ENCODE measurements at regions not wholly inside any gene's neighbourhood (a gene's known extent, or its start where the extent isn't known, plus 50 kb on each side); places are given as distances from the start of the nearest gene placed in this dataset.

GRCh38 chr1:172909606-172910326, 141.0 kb downstream of the TNFSF18 start:
- TF ChIP-seq POLR2AphosphoS5 (IDR thresholded peaks at IDR 0.05; ENCODE audit: low read depth, low read length): no peak
- no peak for TF ChIP-seq REST (IDR thresholded peaks at IDR 0.05; ENCODE audit: insufficient read depth in 1 of 2, low read depth in 2 of 2, low read length in 2 of 2)
- TF ChIP-seq TAF1 (IDR thresholded peaks at IDR 0.05; ENCODE audit: borderline replicate concordance, insufficient read depth, low read length): no peak
